A549 (cell line): ENCODE measurements at regions not wholly inside any gene's neighbourhood (a gene's known extent, or its start where the extent isn't known, plus 50 kb on each side); places are given as distances from the start of the nearest gene placed in this dataset.

ENCODE experiments used
- ATAC-seq, 2 experiments: fragments of 200-7000 bp in 1 of 2; fragments of >200 bp in 1 of 2; cut with Nextera tagmentation in 1 of 2; cut with Tn5 transposase in 1 of 2; 3 replicates each; pipeline versions ENCODE4 v1.8.0 to v1.9.1; 2018 to 2020; ENCODE audit warnings: mild to moderate bottlenecking in 1 of 2, moderate library complexity in 1 of 2
- CTCF ChIA-PET: fragments of 300-600 bp; sonication (Branson Sonifier 250); formaldehyde crosslinking; extraction: SDS; loops from one replicate; lab custom pipeline; 2021; ENCODE audit warnings: antibody characterized with exemption, inconsistent platforms; lab: Yijun Ruan, JAX
- POLR2A ChIA-PET: fragments of 350-600 bp; formaldehyde crosslinking; extraction: SDS; loops from one replicate; lab custom pipeline; 2021; ENCODE audit warnings: antibody characterized with exemption, inconsistent platforms; lab: Yijun Ruan, JAX
- DNase-seq, 2 experiments: peaks; one replicate each; pipeline versions ENCODE4 v3.0.0 to v3.0.0-alpha.2; 2011 to 2016; ENCODE audit warnings: low read depth in 1 of 2, low spot score in 1 of 2
- FAIRE-seq: peaks from 2 replicates; lab custom pipeline; 2011; peaks lifted over from hg19 to GRCh38; lab: Jason Lieb, UNC
- H3K27ac ChIP-seq, 2 experiments: fragments of >200 bp; sonication (Bioruptor Twin); formaldehyde crosslinking; 3 replicates each; pipeline ENCODE4 v1.5.1; 2016 to 2017
- H3K4me1 ChIP-seq: fragments of >200 bp; sonication (Bioruptor Twin); formaldehyde crosslinking; 3 replicates; pipeline ENCODE4 v1.6.1; 2016
- H3K4me2 ChIP-seq: fragments of >200 bp; sonication (Bioruptor Twin); formaldehyde crosslinking; 3 replicates; pipeline ENCODE4 v1.6.1; 2016
- H3K4me3 ChIP-seq: fragments of >200 bp; sonication (Bioruptor Twin); formaldehyde crosslinking; 3 replicates; pipeline ENCODE4 v1.5.1; 2016
- H3K9me3 ChIP-seq: fragments of >200 bp; sonication (Bioruptor Twin); formaldehyde crosslinking; 3 replicates; pipeline ENCODE4 v1.6.1; 2016
- BHLHE40 ChIP-seq: IDR thresholded peaks from 2 replicates; pipeline ENCODE4 v1.6.1; 2012; ENCODE audit warnings: low read depth, low read length, inconsistent platforms
- CEBPB ChIP-seq, 2 experiments: fragments of >200 bp in 1 of 2; sonication (Bioruptor Twin) in 1 of 2; formaldehyde crosslinking in 1 of 2; IDR thresholded peaks; 2 replicates each; pipeline ENCODE4 v1.6.1; 2012 to 2016
- EHF ChIP-seq: fragments of 250-450 bp; sonication (Bioruptor Pico); IDR thresholded peaks from 2 replicates; pipeline ENCODE4 v1.5.0; 2020; ENCODE audit warnings: mild to moderate bottlenecking
- EP300 ChIP-seq, 2 experiments: fragments of >200 bp; sonication (Bioruptor Twin); formaldehyde crosslinking; IDR thresholded peaks; 2 replicates in 1 of 2; 3 replicates in 1 of 2; pipeline ENCODE4 v1.6.1; 2016 to 2017
- FOSB ChIP-seq: fragments of 250-450 bp; sonication (Bioruptor Pico); IDR thresholded peaks from 2 replicates; pipeline ENCODE4 v1.5.0; 2020; ENCODE audit warnings: mild to moderate bottlenecking, moderate library complexity
- HDAC2 ChIP-seq: fragments of 200-600 bp; sonication (generic); IDR thresholded peaks from 2 replicates; pipeline ENCODE4 v1.6.1; 2016
- JUNB ChIP-seq: fragments of >200 bp; sonication (Bioruptor Twin); formaldehyde crosslinking; IDR thresholded peaks from 2 replicates; pipeline ENCODE4 v1.6.1; 2016
- KDM5A ChIP-seq: fragments of 200-600 bp; sonication (generic); IDR thresholded peaks from 2 replicates; pipeline ENCODE4 v1.6.1; 2016; ENCODE audit warnings: antibody characterized with exemption, mild to moderate bottlenecking
- MAZ ChIP-seq: fragments of 150-350 bp; IDR thresholded peaks from 2 replicates; pipeline ENCODE4 v1.6.1; 2014; ENCODE audit warnings: antibody characterized with exemption, low read depth, low read length, borderline replicate concordance
- PHF8 ChIP-seq: fragments of 200-600 bp; sonication (generic); IDR thresholded peaks from 2 replicates; pipeline ENCODE4 v1.6.1; 2016; ENCODE audit warnings: low read depth, mild to moderate bottlenecking, antibody characterized with exemption, moderate library complexity, borderline replicate concordance
- POLR2A ChIP-seq: IDR thresholded peaks from 2 replicates; pipeline ENCODE4 v1.6.1; 2012; ENCODE audit warnings: mild to moderate bottlenecking, low read length
- POLR2AphosphoS2 ChIP-seq: conservative IDR thresholded peaks from 2 replicates; pipeline ENCODE4 v1.6.1; 2012; ENCODE audit warnings: low read length, improper control_type of control experiment, inconsistent platforms
- RCOR1 ChIP-seq: fragments of 150-350 bp; IDR thresholded peaks from 2 replicates; pipeline ENCODE4 v1.6.1; 2014; ENCODE audit warnings: antibody characterized with exemption, low read length, low read depth
- SMC3 ChIP-seq: fragments of >200 bp; sonication (Bioruptor Twin); formaldehyde crosslinking; IDR thresholded peaks from 3 replicates; pipeline ENCODE4 v1.6.1; 2018; ENCODE audit warnings: inconsistent platforms
- ZC3H11A ChIP-seq: fragments of 450-650 bp; IDR thresholded peaks from 2 replicates; pipeline ENCODE4 v1.6.1; 2014; ENCODE audit warnings: antibody characterized with exemption, mild to moderate bottlenecking
- ZSCAN20 ChIP-seq: fragments of 250-450 bp; sonication (Bioruptor Pico); IDR thresholded peaks from 2 replicates; pipeline ENCODE4 v1.8.0; 2022; ENCODE audit warnings: mild to moderate bottlenecking, moderate library complexity
- WGBS: methylation state at CpG from one replicate; pipeline ENCODE4 v1.1.6; 2017; ENCODE audit errors: missing lambda C conversion rate; 5-methylcytosine and 5-hydroxymethylcytosine counted together
- TF ChIP-seq, protein P1 (sequence below): fragments of >200 bp; sonication (Bioruptor Twin); formaldehyde crosslinking; IDR thresholded peaks from 3 replicates; pipeline ENCODE4 v1.6.1; 2016
- TF ChIP-seq, protein P2 (sequence below): fragments of >200 bp; sonication (Bioruptor Twin); formaldehyde crosslinking; IDR thresholded peaks from 3 replicates; pipeline ENCODE4 v1.5.1; 2016
- TF ChIP-seq, protein P3 (sequence below): IDR thresholded peaks from 2 replicates; pipeline ENCODE4 v1.6.1; 2012
- TF ChIP-seq, protein P4 (sequence below): fragments of >200 bp; sonication (Bioruptor Twin); formaldehyde crosslinking; IDR thresholded peaks from 2 replicates; pipeline ENCODE4 v1.6.1; 2016
- TF ChIP-seq, protein P5 (sequence below): IDR thresholded peaks from 2 replicates; pipeline ENCODE4 v1.6.1; 2012
- TF ChIP-seq, protein P6 (sequence below): fragments of 450-650 bp; IDR thresholded peaks from 2 replicates; pipeline ENCODE4 v1.6.1; 2014; ENCODE audit warnings: antibody characterized with exemption
- TF ChIP-seq, protein P7 (sequence below): fragments of 250-450 bp; sonication (Bioruptor Pico); IDR thresholded peaks from 2 replicates; pipeline ENCODE4 v1.5.0; 2020; ENCODE audit warnings: low read depth, mild to moderate bottlenecking, moderate library complexity

DNA sequence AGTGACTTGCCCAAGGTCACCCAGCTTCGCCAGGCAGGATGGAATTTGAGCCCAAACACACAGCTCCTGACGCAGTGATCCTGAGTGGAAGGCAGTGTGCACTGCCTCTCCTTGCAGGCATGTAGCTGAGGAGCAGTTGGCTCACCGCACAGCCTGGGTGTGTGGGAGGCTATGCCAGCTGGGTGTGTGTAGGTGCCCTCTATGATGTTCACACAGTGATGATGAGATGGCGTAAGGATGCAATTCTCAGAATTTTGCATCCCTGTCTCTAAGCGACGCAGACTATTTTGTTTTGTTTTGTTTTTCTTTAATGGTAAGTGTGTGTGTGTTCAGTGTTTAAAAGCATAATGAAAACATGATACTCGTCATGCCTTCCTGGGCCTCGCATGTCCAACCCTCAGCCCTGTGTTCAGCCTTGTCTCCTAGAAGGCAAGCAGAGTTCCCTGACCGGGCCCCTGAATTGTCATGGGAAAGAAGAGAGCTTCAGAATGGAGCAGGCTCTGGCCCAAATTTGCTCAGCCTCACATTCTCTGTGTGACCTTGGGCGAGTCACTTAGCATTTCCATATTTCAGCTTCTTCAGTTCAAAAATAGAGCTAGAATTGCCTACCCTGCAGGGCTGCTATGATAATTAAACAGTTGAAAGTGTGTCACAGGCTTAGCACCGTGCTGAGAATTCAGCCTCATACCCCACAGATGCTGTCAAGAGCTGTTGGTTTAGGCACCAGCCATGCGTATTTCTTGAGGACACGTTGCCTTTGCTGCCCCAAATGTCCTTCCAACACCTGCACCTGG is 603.6 kb upstream of the RAB6C start:
- TF ChIP-seq, protein P1, sequence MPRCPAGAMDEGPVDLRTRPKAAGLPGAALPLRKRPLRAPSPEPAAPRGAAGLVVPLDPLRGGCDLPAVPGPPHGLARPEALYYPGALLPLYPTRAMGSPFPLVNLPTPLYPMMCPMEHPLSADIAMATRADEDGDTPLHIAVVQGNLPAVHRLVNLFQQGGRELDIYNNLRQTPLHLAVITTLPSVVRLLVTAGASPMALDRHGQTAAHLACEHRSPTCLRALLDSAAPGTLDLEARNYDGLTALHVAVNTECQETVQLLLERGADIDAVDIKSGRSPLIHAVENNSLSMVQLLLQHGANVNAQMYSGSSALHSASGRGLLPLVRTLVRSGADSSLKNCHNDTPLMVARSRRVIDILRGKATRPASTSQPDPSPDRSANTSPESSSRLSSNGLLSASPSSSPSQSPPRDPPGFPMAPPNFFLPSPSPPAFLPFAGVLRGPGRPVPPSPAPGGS, result no peak
- TF ChIP-seq HDAC2 (no peak), POLR2AphosphoS2 (no peak), JUNB (no peak), ZC3H11A (no peak), MAZ (no peak), BHLHE40 (no peak), ZSCAN20 (no peak)
- TF ChIP-seq, protein P2, sequence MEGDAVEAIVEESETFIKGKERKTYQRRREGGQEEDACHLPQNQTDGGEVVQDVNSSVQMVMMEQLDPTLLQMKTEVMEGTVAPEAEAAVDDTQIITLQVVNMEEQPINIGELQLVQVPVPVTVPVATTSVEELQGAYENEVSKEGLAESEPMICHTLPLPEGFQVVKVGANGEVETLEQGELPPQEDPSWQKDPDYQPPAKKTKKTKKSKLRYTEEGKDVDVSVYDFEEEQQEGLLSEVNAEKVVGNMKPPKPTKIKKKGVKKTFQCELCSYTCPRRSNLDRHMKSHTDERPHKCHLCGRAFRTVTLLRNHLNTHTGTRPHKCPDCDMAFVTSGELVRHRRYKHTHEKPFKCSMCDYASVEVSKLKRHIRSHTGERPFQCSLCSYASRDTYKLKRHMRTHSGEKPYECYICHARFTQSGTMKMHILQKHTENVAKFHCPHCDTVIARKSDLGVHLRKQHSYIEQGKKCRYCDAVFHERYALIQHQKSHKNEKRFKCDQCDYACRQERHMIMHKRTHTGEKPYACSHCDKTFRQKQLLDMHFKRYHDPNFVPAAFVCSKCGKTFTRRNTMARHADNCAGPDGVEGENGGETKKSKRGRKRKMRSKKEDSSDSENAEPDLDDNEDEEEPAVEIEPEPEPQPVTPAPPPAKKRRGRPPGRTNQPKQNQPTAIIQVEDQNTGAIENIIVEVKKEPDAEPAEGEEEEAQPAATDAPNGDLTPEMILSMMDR, result no peak
- TF ChIP-seq, all 56 proteins: peak for 0
- Histone ChIP-seq H3K27ac (no peak overlapping the region), H3K4me3 (no peak overlapping the region), H3K4me1 (no peaks in the 10 kb centered on the region), H3K9me3 (no peaks in the 10 kb centered on the region), H3K4me2 (no peak overlapping the region)
- WGBS, result 14% methylated on average over 13 of the region's 13 CpGs
- POLR2A ChIA-PET, result no interaction called here
- DNase-seq, result no peak
- no peak for FAIRE-seq
- no peak for ATAC-seq
- CTCF ChIA-PET, result no interaction called here

DNA sequence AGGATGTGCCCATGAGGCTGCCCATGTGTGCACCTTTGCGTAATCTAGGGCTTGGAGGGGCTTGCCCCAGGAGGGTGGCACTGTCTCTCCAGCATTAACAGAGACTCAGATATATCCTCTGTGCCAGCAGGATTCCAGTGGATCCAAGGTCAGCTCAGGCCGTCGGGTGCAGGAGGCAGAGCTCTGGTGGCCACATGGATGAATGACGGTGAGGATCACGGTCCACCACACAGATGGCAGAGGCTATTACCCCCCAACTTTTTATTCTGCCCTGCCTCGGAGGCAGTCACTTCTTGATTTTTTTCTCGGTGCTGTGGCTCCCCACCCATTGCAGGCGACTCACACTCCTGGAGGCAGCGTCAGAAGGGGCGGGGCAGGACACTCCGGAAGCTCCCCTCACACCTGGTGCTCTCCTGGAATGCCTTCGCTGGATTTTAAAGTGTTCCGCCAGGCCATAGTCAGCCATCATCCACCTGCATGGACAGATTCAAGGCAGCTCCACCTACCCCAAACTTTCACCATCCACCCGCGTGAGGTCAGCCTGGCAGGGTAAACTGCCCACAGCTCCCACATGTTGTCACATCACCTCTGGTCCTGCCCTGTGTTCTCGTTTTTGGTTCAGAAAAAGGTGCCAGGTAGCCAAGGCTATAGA is 602.9 kb upstream of the RAB6C start:
- no peak for DNase-seq
- no peak for ATAC-seq
- POLR2A ChIA-PET, result no interaction called here
- FAIRE-seq, result no peak
- CTCF ChIA-PET, result no interaction called here
- H3K4me1 ChIP-seq, result no peaks in the 10 kb centered on the region
- no peak for TF ChIP-seq EHF (CRISPR knock-in tag)
- TF ChIP-seq, protein P1, result no peak
- WGBS, result 36% methylated on average over 15 of the region's 16 CpGs
- H3K4me2 ChIP-seq, result no peak overlapping the region
- no peaks in the 10 kb centered on the region for H3K9me3 ChIP-seq
- no peak overlapping the region for H3K27ac ChIP-seq
- no peak overlapping the region for H3K4me3 ChIP-seq

DNA sequence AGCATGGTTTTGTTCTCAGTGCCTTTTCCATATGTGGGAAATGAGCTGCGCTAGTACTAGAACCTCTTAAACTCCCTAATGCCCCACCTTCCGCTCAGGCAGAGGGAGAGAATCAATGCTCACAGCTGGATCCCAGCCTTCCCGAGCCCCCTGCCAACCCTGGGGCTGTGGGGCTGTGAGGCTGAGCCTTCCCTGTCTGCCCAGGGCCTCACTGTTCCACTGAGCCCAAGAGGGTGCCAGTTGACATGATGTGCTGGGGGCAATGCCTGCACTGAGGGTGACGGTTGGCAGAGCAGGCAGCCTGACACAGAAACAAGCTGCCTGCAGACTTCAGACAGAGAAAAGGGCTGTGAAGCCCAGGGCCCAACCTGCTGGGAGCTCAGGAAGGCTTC is 602.4 kb upstream of the RAB6C start:
- 21% methylated on average over 3 of the region's 4 CpGs for WGBS
- TF ChIP-seq SMC3, result no peak
- no peak for TF ChIP-seq RCOR1
- TF ChIP-seq ZC3H11A, result no peak
- TF ChIP-seq, protein P3, sequence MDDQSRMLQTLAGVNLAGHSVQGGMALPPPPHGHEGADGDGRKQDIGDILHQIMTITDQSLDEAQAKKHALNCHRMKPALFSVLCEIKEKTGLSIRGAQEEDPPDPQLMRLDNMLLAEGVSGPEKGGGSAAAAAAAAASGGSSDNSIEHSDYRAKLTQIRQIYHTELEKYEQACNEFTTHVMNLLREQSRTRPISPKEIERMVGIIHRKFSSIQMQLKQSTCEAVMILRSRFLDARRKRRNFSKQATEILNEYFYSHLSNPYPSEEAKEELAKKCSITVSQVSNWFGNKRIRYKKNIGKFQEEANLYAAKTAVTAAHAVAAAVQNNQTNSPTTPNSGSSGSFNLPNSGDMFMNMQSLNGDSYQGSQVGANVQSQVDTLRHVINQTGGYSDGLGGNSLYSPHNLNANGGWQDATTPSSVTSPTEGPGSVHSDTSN, result no peak
- no peak for TF ChIP-seq PHF8
- TF ChIP-seq, protein P2, result no peak
- TF ChIP-seq, protein P4, sequence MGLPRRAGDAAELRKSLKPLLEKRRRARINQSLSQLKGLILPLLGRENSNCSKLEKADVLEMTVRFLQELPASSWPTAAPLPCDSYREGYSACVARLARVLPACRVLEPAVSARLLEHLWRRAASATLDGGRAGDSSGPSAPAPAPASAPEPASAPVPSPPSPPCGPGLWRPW, result no peak
- TF ChIP-seq CEBPB (IDR thresholded peaks at IDR 0.05), result no peak
- no peak for TF ChIP-seq KDM5A
- TF ChIP-seq, protein P5, sequence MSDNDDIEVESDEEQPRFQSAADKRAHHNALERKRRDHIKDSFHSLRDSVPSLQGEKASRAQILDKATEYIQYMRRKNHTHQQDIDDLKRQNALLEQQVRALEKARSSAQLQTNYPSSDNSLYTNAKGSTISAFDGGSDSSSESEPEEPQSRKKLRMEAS, result no peak
- no peak for TF ChIP-seq EP300 (IDR thresholded peaks at IDR 0.05)
- no peak for TF ChIP-seq FOSB (CRISPR knock-in tag)
- TF ChIP-seq, protein P6, sequence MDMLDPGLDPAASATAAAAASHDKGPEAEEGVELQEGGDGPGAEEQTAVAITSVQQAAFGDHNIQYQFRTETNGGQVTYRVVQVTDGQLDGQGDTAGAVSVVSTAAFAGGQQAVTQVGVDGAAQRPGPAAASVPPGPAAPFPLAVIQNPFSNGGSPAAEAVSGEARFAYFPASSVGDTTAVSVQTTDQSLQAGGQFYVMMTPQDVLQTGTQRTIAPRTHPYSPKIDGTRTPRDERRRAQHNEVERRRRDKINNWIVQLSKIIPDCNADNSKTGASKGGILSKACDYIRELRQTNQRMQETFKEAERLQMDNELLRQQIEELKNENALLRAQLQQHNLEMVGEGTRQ, result no peak
- TF ChIP-seq POLR2A, result no peak
- TF ChIP-seq, protein P7, sequence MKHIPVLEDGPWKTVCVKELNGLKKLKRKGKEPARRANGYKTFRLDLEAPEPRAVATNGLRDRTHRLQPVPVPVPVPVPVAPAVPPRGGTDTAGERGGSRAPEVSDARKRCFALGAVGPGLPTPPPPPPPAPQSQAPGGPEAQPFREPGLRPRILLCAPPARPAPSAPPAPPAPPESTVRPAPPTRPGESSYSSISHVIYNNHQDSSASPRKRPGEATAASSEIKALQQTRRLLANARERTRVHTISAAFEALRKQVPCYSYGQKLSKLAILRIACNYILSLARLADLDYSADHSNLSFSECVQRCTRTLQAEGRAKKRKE (CRISPR knock-in tag), result no peak

More for the DNA sequence above, 602.4 kb upstream of the RAB6C start:
- ChIA-PET POLR2A (no interaction called here), CTCF (no interaction called here)
- Histone ChIP-seq H3K4me2 (no peak overlapping the region), H3K4me1 (no peaks in the 10 kb centered on the region), H3K27ac (no peak overlapping the region), H3K4me3 (no peak overlapping the region), H3K9me3 (no peaks in the 10 kb centered on the region)
- DNase-seq, result no peak
- no peak for FAIRE-seq
- no peak for ATAC-seq
